ENCODE measurements at regions not wholly inside any gene's neighbourhood (a gene's known extent, or its start where the extent isn't known, plus 50 kb on each side); places are given as distances from the start of the nearest gene placed in this dataset.

- H3K9me3 ChIP-seq (ENCODE audit: severe bottlenecking) = no peaks in the 10 kb centered on the region
- no peak overlapping the region for H3K4me3 ChIP-seq (ENCODE audit: low read depth, low read length)
- TF ChIP-seq CTCF (IDR thresholded peaks at IDR 0.05; ENCODE audit: low read depth, low read length) = no peak
- H3K36me3 ChIP-seq = no peaks in the 10 kb centered on the region
- DNase-seq = peak; percentile 9
- H3K27me3 ChIP-seq (ENCODE audit: insufficient read depth, low read depth, severe bottlenecking) = no peaks in the 10 kb centered on the region
- H3K27ac ChIP-seq = no peak overlapping the region
These were observed 107.6 kb upstream of the ZBTB20 start for GRCh38 chr3:115254492-115255196.

GRCh38 chr3:115255197-115255585 lies 108.1 kb upstream of the ZBTB20 start:
- TF ChIP-seq CTCF (IDR thresholded peaks at IDR 0.05; ENCODE audit: low read depth, low read length) = no peak
- Histone ChIP-seq H3K9me3 (ENCODE audit: severe bottlenecking) (no peaks in the 10 kb centered on the region), H3K36me3 (no peaks in the 10 kb centered on the region), H3K27me3 (ENCODE audit: insufficient read depth, low read depth, severe bottlenecking) (no peaks in the 10 kb centered on the region), H3K4me3 (ENCODE audit: low read depth, low read length) (no peak overlapping the region), H3K27ac (no peak overlapping the region)
- no peak for DNase-seq

- Histone ChIP-seq H3K4me3 (ENCODE audit: low read depth, low read length) (no peak overlapping the region), H3K27me3 (ENCODE audit: insufficient read depth, low read depth, severe bottlenecking) (no peaks in the 10 kb centered on the region), H3K27ac (no peak overlapping the region), H3K36me3 (no peaks in the 10 kb centered on the region), H3K9me3 (ENCODE audit: severe bottlenecking) (no peaks in the 10 kb centered on the region)
- no peak for DNase-seq
- TF ChIP-seq CTCF (IDR thresholded peaks at IDR 0.05; ENCODE audit: low read depth, low read length) = no peak
These were observed 123.8 kb upstream of the ZBTB20 start for GRCh38 chr3:115270849-115271248.

- DNase-seq = no peak
- H3K36me3 ChIP-seq = no peaks in the 10 kb centered on the region
- no peak overlapping the region for H3K4me3 ChIP-seq (ENCODE audit: low read depth, low read length)
- H3K27ac ChIP-seq = no peak overlapping the region
- H3K9me3 ChIP-seq (ENCODE audit: severe bottlenecking) = no peaks in the 10 kb centered on the region
- TF ChIP-seq CTCF (IDR thresholded peaks at IDR 0.05; ENCODE audit: low read depth, low read length) = no peak
- H3K27me3 ChIP-seq (ENCODE audit: insufficient read depth, low read depth, severe bottlenecking) = no peaks in the 10 kb centered on the region
These were observed 125.1 kb upstream of the ZBTB20 start for GRCh38 chr3:115272036-115272824.

GRCh38 chr3:115275896-115276295 lies 128.8 kb upstream of the ZBTB20 start:
- DNase-seq = no peak
- Histone ChIP-seq H3K36me3 (no peaks in the 10 kb centered on the region), H3K4me3 (ENCODE audit: low read depth, low read length) (no peak overlapping the region), H3K27ac (no peak overlapping the region), H3K27me3 (ENCODE audit: insufficient read depth, low read depth, severe bottlenecking) (no peaks in the 10 kb centered on the region), H3K9me3 (ENCODE audit: severe bottlenecking) (peaks cover 3% of the 10 kb centered on the region)
- TF ChIP-seq CTCF (IDR thresholded peaks at IDR 0.05; ENCODE audit: low read depth, low read length) = no peak
